ENCODE measurements at regions not wholly inside any gene's neighbourhood (a gene's known extent, or its start where the extent isn't known, plus 50 kb on each side); places are given as distances from the start of the nearest gene placed in this dataset.
A peak's percentile ranks its signal among the peaks of the same experiment; 100 is the strongest.
"Not testable (repeated sequence)": the region's sequence is repeated elsewhere in the genome, so short reads cannot be mapped to it uniquely, and the experiment has no call there.

DNA sequence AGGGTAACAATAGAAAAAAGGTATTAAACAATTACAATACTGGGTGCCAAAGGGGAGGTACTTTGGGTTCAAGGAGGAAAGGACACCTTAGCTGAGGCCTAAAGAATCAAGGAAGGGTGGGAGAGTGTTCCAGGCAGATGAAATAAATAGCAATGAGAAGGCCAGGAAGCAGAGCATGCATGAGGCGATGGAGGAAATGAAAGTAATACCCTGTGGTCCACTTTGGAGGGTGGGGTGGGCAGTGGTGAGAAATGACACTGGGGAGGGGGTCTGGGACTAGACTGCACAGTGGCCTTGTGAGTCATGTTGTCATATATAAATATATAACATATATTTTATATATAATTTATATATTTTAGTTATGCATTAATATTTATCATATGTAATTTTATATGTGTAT lies 55.9 kb downstream of the BHLHE40 start:
- DNase-seq (ENCODE audit: low spot score), result no peak

DNA sequence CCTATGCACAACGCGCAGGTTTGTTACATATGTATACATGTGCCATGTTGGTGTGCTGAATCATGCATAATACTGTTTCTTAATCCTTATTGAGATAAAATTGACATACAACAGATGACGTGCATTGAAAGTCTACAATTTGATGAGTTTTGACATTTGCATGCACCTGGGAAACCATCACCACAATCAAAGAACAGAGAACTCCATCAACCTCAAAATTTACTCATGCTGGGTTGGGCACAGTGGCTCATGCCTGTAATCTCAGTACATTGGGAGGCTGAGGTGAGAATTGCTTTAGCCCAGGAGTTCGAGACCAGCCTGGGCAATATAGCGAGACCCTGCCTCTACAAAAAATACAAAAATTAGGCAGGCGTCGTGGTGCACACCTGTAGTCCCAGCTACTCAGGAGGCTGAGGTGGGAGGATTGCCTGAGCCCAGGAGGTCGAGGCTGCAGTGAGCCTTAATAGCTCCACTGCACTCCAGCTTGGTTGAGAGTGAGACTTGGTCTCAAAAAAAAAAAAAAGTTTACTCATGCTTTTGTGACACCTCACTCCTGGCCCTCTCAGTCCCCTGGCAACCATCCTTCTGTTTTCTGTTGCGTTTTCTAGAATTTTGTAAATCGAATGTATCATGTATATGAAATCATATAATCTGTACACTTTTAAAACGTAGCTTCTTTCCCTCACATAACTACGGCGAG lies 56.6 kb downstream of the BHLHE40 start:
- no peak for DNase-seq (ENCODE audit: low spot score)

DNA sequence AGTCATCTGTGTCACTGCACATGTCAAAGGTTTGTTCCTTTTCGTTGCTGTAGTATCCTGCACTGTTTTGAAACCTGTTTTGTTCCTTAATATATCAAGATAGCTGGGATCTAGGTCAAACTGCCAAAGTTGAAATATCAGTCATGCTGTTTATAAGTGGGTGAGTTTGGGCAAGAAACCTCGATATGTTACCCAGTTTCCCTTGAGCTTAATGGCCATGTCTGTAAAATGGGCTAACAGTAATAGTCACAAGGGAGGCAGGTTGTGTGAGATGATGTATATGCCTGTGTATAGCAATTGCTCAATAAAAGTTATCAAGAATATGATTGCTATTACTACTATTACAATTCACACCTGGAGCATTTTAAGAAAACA lies 57.1 kb downstream of the BHLHE40 start:
- DNase-seq (ENCODE audit: low spot score), result no peak

DNA sequence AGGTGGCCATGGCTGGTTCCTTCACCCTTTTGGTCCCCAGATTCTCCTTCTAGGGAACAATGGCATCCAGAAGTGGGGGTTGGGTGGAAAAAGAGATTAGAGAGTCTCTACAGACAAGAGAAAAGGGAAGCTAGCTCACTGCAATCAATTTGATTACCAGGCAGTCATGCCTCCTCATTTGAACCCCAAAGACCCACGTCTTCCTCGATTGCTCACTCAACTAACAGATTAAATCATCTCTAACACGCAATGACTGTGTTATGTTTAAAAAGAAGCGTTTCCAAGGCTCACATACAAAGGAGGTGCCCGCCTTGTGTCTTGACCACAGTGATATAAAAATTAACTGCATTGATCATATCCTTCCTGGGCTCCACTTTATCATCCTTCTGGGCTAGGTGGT lies 57.6 kb downstream of the BHLHE40 start:
- DNase-seq (ENCODE audit: low spot score), result no peak

DNA sequence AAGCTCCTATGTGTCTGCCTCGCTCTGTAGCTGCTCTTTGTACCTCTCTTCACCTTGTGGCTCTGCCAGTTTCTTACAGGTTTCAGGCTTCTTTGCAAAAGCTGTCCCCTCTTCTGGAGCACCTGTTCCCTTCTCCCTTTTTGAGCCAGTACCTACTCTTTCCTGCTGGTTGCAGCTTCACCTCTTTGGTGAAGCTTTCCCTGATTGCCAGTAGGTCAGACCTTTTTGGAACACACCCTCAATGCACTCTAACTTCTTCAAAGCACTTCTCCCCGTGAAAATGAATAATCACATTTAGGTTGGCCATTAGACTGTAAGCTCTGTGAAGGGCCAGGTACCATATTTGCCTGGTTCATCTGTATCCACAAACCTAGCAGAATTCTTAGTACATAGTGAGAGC lies 60.3 kb downstream of the BHLHE40 start:
- DNase-seq (ENCODE audit: low spot score), result no peak

DNA sequence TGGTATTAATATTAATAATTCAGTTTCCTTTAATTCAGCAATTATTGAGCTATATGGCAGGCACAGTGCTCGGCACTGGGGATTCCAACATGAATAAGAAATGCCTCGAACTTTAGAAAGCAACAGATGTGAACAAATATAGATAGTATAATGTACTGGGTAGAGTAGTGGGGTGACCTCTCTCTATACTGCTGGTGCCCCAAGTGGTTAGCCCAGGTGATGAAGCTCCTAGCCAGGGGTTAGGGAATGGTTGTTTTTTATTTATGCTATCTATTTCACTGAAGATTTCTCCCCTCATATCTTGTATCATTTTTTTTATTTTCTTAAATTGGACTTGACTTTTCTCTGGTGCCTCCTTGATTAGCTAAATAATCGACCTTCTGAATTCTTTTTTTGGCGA lies 62.1 kb downstream of the BHLHE40 start:
- DNase-seq (ENCODE audit: low spot score), result no peak

DNA sequence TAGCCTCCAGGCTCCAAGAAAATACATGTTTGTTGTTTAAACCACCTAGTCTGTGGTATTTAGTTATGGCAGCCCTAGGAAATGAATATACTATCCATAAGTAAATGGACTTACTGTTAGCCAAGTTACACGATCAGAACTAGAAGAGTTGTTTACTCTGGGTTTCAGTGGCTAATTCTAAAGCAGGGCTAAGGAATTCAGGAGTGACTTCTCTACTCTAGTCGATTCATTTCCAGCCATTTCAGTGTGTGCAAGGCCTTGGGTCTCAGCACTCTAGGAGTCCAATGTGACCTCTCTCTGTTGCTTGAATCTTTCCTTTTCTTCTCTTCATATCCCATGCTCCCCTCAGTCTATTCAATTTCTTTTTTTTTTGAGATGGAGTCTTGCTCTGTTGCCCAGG lies 66.7 kb downstream of the BHLHE40 start:
- no peak for DNase-seq (ENCODE audit: low spot score)

DNA sequence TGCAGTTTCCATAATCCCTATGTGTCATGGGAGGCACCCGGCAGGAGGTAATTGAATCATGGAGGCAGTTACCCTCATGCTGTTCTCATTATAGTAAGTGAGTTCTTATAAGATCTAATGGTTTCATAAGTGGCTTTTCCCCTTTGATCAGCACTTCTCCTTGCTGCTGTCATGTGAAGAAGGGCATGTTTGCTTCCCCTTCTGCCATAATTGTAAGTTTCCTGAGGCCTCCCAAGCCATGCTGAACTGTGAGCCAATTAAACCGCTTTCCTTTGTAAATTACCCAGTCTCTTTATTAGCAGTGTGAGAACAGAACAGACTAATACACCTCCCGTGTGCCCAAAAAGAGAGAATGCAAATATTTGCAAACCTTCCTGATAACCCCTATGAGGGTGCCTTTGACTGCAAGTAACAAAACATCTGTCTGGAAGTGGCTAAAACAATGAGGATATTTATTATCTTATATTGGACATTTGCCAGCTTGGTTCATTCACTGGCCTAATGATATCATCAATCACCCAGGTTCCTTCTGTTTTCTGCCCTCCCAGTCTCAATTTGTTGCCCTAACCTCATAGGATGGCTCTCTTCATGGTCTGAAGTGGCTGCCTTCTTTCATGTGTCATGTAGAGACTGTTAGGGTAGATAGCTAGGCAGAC lies 68.7 kb downstream of the BHLHE40 start:
- no peak for DNase-seq (ENCODE audit: low spot score)

DNA sequence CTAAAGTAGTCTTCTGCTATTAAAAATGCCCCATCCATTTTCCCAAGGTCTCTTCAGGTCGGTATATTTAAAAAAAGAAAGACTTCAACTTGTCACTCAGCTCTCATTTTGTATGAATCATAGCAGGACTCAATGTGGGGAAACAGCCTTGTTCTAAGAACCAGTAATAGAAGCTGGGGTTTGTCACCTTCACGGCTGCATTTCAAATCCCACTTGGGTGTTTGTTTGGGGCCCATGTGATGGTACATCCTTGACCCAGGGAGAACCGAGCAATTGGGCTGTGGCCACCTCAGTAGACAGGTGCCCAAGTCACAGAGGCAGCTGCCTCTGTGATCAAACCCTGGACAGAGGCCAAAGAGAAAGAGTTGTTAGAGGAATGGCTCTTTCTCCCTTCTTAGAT lies 70.3 kb upstream of the ARL8B start:
- no peak for DNase-seq (ENCODE audit: low spot score)

DNA sequence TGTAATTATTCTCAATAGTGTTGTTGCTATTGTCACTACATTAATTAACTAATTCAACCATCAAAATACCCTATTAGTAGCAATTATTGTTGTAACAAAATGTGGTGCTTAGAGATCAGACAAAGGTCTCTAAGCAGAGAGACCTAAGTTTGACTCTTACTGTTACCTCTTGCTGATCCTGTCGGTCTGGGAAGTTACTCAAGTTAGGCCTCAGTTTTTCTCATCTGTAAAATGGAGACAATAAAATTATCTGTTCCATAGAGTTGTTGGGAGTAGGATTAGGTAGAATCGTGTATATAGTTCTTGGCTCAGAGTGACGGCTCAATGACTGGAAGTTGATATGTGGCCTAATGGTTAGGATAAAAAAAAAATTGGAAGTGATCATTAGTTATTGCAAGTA lies 69.8 kb upstream of the ARL8B start:
- no peak for DNase-seq (ENCODE audit: low spot score)

DNA sequence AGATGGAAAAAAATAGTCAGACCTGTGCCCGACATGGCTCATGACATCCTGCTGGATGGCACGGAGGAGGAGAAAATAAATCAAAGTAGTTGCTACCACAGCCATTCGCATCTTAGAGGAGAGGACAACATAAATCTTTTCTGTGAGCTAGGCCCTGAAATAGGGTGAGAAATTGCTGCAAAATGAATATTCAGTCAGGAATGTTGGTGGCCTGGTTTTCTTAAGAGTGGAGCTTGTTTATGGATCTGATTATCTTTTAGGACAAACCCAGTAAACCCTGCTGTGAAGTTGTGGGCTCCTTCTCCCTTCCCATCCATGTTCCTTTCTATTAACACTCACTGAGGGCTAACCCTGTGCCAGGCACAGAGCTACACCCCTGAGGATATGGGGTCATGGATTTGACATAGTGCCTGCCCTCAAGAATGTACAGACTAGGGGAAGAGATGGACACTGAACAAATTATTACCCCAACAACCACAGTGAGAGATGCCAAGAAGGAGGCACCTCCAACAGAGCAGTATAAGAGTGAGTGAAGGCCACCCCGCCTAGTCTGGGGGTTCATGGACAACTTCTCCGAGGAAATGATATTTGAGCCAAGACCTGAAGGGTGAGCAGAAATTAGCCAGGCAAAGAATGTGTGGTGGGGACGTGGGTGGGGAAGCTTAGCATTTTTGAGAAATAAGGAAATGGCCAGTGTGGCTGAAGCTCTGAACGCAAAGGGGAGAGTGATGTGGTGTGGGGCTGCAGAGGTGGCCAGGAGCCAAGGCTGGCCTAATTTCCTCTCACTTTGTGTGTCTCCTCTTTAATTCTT lies 68.9 kb upstream of the ARL8B start:
- no peak for DNase-seq (ENCODE audit: low spot score)

DNA sequence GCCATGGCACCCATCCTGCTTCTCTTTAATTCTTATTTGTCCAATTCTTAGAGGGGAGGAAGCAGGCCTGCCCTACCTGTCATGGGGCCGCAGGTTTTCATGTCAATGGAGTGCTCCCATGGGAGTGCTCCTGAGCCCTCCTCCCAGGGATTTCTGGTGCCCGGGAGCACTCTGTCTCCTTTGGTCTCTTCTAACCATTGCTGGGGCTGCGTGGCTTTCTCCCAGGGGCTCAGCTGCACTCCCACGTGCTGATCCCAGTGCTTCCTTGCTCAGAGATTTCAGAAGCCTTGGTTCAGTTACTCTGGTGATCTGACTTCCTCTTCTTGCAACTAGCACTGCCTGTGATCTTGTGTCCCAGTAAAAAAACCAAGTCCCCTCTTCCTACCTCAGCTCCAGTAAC lies 68.0 kb upstream of the ARL8B start:
- no peak for DNase-seq (ENCODE audit: low spot score)

DNA sequence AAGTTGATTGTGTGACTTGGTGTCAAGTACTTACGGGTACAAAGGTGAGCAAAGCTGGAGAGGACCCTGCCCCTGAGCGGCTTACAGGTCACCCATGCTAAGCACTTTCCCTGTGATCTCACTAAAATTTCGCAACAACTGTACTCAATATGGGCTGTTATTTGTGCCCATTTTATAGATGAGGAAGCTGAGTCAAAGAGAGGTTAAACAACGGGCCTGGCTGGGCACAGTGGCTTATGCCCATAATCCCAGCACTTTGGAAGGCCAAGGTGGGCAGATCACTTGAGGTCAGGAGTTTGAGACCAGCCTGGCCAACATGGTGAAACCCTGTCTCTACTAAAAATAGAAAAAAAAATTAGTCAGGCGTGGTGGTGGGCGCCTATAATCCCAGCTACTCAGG lies 67.5 kb upstream of the ARL8B start:
- not testable (repeated sequence) for DNase-seq (ENCODE audit: low spot score)

DNA sequence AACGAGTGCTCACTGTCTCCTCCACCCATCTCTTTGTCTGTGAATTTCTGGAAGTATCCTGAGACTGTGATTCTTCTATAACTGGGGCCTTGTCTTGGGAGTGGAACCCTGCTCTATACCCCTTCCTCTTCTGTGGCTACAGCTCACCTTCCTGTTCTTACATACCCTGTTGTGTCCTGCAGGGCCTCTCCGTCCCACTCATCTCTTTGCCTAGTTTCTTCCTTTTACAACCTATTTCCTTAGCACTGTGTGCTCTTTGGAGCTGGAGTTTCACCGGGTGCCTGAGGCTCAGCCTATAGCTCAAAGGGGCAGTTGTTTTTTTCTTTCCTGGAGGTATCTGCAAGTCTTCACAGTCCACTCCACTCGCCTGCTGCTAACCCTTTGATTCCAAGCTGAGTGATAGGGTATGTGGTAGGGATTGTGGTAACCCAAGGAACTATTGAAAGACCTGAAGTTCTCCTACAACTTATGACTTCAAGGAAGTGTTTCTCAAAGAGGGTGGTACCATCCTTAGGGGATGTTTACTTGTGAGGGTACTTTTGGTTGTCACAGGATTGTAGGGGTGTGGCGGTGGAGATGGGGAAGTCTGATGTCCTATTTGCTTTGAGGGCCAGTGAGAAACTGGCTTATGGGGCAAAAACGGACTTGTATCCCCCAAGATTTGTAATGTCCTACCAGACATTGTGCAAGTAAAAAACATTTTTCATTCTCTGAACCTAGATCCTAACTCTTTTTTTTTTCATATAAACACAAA lies 66.6 kb upstream of the ARL8B start:
- no peak for DNase-seq (ENCODE audit: low spot score)

DNA sequence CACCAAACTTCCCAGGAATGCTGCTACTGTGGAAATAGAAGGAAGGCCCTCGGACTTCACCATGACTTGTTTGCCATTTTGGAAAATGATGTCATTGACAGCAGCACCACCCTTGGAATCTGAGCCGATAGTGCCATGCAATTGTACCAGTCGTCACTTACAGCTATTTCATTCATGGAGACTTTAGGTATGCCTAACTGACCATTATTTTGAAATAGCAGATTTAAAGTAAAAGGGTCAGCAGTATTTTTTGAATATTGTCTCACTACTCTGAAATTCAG lies 66.0 kb upstream of the ARL8B start:
- DNase-seq (ENCODE audit: low spot score), result no peak

DNA sequence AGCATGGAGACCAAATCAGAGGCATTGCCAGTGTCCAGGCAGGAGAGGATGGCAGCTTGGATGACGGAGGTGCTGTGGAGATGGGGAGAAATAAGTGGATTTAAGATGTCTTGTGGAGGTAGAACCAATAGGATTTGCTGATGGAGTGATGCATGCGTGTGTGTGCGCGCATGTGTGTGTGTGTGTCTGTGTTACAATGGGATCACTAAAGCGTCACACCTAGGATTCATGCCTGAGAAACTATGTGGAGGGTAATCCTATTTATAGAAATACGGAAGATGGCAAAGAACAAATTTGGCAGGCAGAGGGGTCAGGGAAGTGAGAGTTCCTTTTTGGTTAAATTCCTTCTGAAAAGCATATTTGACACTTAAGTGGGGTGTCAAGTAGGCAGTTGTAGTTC lies 64.8 kb upstream of the ARL8B start:
- DNase-seq (ENCODE audit: low spot score), result no peak

DNA sequence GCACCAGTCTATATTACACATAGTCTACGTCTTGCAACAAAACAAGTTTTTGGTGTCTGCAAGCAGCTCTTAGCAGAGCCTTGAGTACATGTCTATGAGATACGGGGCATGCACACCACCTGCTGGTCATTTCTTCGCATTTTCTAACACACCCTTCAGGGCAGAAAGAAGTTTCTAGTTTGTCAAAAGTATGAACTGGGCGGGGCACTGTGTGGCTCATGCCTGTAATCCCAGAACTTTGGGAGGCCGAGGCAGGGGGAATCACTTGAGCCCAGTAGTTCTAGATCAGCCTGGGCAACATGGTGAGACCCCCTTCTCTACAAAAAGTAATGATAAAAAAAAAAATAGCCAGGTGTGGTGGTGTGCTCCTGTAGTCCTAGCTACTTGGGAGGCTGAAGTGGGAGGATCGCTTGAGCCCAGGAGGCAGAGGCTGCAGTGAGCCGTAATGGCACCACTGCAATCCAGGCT lies 64.2 kb upstream of the ARL8B start:
- peak; percentile 55 for DNase-seq (ENCODE audit: low spot score)

DNA sequence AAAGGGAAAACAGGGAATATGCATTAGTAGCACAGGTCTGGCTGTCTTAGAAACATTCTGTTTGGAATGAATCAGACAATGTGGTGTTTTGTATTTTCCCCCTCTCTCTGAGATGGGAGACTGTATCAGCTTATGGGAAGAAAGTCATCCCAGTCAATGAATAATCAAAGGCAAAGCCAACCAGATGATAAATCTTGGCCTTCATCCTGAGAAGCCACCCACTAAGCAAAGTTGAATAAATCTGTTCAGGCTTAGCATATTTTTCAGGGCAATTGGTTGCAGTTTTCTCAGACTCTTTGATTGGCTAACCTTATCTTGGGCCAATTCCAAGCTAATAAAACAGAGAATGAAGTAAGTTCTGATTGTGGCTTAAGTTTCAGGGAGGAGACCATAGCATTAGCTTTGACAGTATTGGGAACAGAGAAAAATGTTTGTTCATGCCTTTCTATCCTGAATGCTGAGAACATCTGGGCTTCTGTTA lies 63.6 kb upstream of the ARL8B start:
- DNase-seq (ENCODE audit: low spot score), result no peak

DNA sequence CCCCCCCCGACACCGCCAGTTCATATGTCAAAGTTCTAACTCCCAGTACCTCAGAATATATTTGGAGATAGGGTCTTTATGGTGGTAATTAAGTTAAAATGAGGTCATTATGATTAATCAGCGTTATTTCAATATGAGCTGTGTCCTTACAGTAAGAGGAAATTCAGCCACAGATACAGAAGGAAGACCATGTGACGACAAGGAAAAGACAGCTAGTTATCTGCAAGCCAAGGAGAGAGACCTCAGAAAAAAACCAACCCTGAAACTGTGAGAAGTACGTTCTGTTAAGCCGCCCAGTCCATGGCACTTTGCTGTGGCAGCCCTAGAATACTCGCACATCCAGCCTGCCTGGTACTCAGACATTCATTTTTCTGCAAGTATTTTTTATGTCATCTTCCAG lies 62.3 kb upstream of the ARL8B start:
- no peak for DNase-seq (ENCODE audit: low spot score)

DNA sequence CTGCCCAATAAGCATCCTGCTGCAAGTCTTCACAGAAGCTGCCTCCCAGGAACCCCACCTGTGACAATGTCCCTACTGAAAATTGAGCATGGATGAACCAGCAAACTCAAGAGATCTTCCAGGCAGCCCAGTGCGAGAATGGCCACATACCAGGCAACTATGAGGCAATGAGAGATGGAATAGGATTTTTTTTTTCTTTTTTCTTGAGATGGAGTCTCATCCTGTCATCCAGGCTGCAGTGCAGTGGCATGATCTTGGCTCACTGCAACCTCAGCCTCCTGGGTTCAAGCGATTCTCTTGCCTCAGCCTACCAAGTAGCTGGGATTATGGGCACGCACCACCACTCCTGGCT lies 60.9 kb upstream of the ARL8B start:
- DNase-seq (ENCODE audit: low spot score), result no peak

DNA sequence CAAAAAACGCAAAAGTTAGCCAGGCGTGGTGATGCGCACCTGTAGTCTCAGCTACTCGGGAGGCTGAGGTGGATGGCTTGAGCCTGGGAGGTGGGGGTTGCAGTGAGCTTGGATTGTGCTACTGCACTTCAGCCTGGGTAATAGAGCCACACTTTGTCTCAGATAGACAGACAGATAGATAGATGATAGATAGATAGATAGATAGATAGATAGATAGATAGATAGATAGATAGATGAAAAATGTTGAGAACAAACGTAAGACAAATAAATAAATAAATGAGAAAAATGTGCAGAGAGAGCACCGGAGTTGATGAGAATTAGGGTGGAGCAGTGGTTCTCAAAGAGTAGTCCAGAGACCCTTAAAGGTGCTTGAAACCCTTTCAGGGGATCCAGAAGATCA lies 58.4 kb upstream of the ARL8B start:
- DNase-seq (ENCODE audit: low spot score), result no peak

DNA sequence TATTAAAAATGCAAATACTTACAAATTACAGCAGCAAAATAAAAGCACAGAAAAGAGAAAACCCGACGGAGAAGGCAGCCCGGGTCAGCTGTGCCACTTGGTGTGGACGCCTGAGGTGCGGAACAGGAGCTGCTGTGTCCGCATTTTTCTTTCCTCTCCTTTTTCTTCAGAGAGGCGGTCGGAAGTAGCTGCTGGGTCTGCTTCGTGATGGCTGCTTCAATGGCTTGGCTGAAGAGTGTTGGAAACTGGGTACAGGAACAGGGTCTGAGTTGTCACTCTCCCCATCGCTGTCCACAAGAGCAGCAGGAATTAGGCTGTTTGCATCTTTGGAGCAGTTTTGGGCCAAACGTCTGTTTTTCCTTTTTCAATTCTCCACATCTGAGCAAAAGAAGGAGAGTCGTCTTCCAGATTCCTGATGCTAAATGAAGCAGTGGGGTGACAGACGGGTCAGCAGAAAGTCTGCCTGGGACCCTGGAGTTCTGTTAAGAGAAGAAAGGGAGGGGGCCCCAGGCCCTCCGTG lies 53.5 kb upstream of the ARL8B start:
- DNase-seq (ENCODE audit: low spot score), result no peak

DNA sequence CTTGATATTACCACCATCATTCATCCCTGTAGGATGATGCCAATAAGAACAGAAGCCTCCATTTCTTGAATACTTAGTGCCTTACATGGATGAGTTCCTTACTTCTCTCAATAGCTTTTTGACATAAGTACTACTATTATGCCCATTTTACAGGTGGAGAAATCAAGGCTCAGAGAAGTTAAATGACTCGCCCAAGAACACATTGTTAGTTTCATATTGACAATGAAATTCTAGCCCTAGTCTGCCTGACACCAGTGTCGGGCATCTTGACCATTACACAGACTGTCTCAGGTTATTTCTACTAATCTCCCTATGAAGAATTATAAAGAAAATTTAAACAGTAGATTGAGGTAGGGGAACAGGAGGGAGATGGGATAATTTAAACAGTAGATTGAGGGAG lies 52.5 kb upstream of the ARL8B start:
- no peak for DNase-seq (ENCODE audit: low spot score)
